ENCODE measurements at regions not wholly inside any gene's neighbourhood (a gene's known extent, or its start where the extent isn't known, plus 50 kb on each side); places are given as distances from the start of the nearest gene placed in this dataset.

GRCh38 chr4:29948451-29948850 lies 771.7 kb upstream of the PCDH7 start:
- Histone ChIP-seq H3K27ac (ENCODE audit: low read length) (no peak overlapping the region), H3F3A (ENCODE audit: insufficient read depth, low read length, poor library complexity, severe bottlenecking) (no peaks in the 10 kb centered on the region)

GRCh38 chr4:29948858-29949257 lies 771.3 kb upstream of the PCDH7 start:
- Histone ChIP-seq H3K27ac (ENCODE audit: low read length) (no peak overlapping the region), H3K4me2 (ENCODE audit: low read length) (no peak overlapping the region), H3K36me3 (ENCODE audit: insufficient read depth, low read length) (no peaks in the 10 kb centered on the region), H3F3A (ENCODE audit: insufficient read depth, low read length, poor library complexity, severe bottlenecking) (no peaks in the 10 kb centered on the region), H3K27me3 (ENCODE audit: insufficient read depth, low read depth, low read length) (no peaks in the 10 kb centered on the region), H3K9me2 (ENCODE audit: insufficient read depth, low read length) (no peaks in the 10 kb centered on the region), H3K9ac (ENCODE audit: low read length) (no peak overlapping the region), H3K79me2 (replicated peaks; ENCODE audit: insufficient read depth, low read length) (no peaks in the 10 kb centered on the region), H4K20me1 (ENCODE audit: insufficient read depth) (no peaks in the 10 kb centered on the region), H2AFZ (ENCODE audit: low read depth, low read length) (no peak overlapping the region), H3K4me3 (ENCODE audit: low read length) (no peak overlapping the region), H3K9me3 (ENCODE audit: low read length) (no peaks in the 10 kb centered on the region)
- TF ChIP-seq CTCF (IDR thresholded peaks at IDR 0.05; ENCODE audit: poor library complexity, severe bottlenecking): no peak
- no peak for TF ChIP-seq EZH2 (IDR thresholded peaks at IDR 0.05; ENCODE audit: borderline replicate concordance, insufficient read depth, low read length, poor library complexity, severe bottlenecking)
- TF ChIP-seq POLR2AphosphoS5 (IDR thresholded peaks at IDR 0.05): no peak
- no peak for TF ChIP-seq RAD21 (conservative IDR thresholded peaks at IDR 0.05)
- TF ChIP-seq MXI1 (conservative IDR thresholded peaks at IDR 0.05; ENCODE audit: poor library complexity, severe bottlenecking): no peak
- no peak for TF ChIP-seq SMC3 (conservative IDR thresholded peaks at IDR 0.05; ENCODE audit: poor library complexity)
- no peak for TF ChIP-seq TAF1 (IDR thresholded peaks at IDR 0.05; ENCODE audit: low read depth)

More at GRCh38 chr4:29948451-29948850, 771.7 kb upstream of the PCDH7 start:
- no peak overlapping the region for H3K4me2 ChIP-seq (ENCODE audit: low read length)
- TF ChIP-seq RAD21 (conservative IDR thresholded peaks at IDR 0.05) (no peak), SMC3 (conservative IDR thresholded peaks at IDR 0.05; ENCODE audit: poor library complexity) (no peak), REST (IDR thresholded peaks at IDR 0.05; ENCODE audit: borderline replicate concordance) (no peak), TAF1 (IDR thresholded peaks at IDR 0.05; ENCODE audit: low read depth) (no peak), CTCF (IDR thresholded peaks at IDR 0.05; ENCODE audit: poor library complexity, severe bottlenecking) (no peak), MXI1 (conservative IDR thresholded peaks at IDR 0.05; ENCODE audit: poor library complexity, severe bottlenecking) (no peak), EP300 (conservative IDR thresholded peaks at IDR 0.05; ENCODE audit: poor library complexity, severe bottlenecking) (no peak), POLR2AphosphoS5 (IDR thresholded peaks at IDR 0.05) (no peak), EZH2 (IDR thresholded peaks at IDR 0.05; ENCODE audit: borderline replicate concordance, insufficient read depth, low read length, poor library complexity, severe bottlenecking) (no peak)
- H3K9ac ChIP-seq (ENCODE audit: low read length): no peak overlapping the region
- no peak overlapping the region for H2AFZ ChIP-seq (ENCODE audit: low read depth, low read length)
- H3K9me3 ChIP-seq (ENCODE audit: low read length): no peaks in the 10 kb centered on the region
- H4K20me1 ChIP-seq (ENCODE audit: insufficient read depth): no peaks in the 10 kb centered on the region
- H3K27me3 ChIP-seq (ENCODE audit: insufficient read depth, low read depth, low read length): no peaks in the 10 kb centered on the region
- H3K79me2 ChIP-seq (replicated peaks; ENCODE audit: insufficient read depth, low read length): no peaks in the 10 kb centered on the region
- no peak overlapping the region for H3K4me3 ChIP-seq (ENCODE audit: low read length)
- H3K36me3 ChIP-seq (ENCODE audit: insufficient read depth, low read length): no peaks in the 10 kb centered on the region
- H3K9me2 ChIP-seq (ENCODE audit: insufficient read depth, low read length): no peaks in the 10 kb centered on the region

Data from neural cell (in vitro differentiated cells).